GM23248 (cell line): ENCODE measurements at regions not wholly inside any gene's neighbourhood (a gene's known extent, or its start where the extent isn't known, plus 50 kb on each side); places are given as distances from the start of the nearest gene placed in this dataset.

Source experiments
- EZH2 ChIP-seq: fragments of 200-600 bp; sonication (generic); IDR thresholded peaks from 2 replicates; pipeline ENCODE4 v1.6.1; 2018; ENCODE audit warnings: antibody characterized with exemption, mild to moderate bottlenecking; ENCODE audit not compliant: insufficient read depth, poor library complexity, severe bottlenecking
- EZH2phosphoT487 ChIP-seq: fragments of 200-600 bp; sonication (generic); IDR thresholded peaks from 2 replicates; pipeline ENCODE4 v1.6.1; 2018; ENCODE audit warnings: antibody characterized with exemption, moderate library complexity, mild to moderate bottlenecking, low read depth; ENCODE audit not compliant: insufficient read depth

GRCh38 chr7:45456747-45457524 lies 117.2 kb upstream of the ADCY1 start:
- no peak for TF ChIP-seq EZH2phosphoT487
- TF ChIP-seq EZH2, result no peak
